ENCODE measurements at regions not wholly inside any gene's neighbourhood (a gene's known extent, or its start where the extent isn't known, plus 50 kb on each side); places are given as distances from the start of the nearest gene placed in this dataset.

DNA sequence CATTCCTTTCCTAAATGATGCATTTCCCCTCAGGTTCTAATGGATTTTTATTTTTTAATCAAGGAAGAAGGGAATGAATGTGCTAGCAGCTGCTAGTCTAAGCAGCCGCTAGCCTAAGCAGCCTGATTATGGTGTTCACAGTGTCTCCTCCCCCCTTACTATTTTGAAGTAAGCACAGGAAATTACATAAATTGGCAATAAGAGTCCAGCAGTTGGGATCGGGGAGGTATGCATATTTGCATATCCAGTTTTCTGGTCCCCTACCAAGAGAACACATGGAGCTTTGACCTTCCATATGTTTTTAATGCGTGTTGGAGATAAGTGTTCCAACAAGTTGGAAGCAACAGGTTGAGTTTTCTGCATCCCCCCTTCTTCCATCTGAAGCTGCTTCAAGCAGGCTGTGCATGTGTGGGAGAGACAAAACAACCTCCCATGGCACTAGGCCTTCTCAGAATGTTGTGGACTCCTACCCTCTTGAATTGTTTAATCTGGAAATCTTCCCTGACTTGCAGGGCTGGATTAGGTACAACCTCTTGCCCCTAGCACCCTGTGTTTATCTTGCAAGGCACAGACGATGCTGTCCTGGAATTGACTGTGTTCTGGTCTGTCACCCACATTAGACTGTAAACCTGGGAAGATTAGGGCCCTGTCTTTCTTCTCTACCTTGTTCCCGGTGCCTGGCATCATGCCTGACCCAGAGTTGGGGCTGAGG, 124.8 kb upstream of the LRIG1 start:
- TF ChIP-seq, protein P1, sequence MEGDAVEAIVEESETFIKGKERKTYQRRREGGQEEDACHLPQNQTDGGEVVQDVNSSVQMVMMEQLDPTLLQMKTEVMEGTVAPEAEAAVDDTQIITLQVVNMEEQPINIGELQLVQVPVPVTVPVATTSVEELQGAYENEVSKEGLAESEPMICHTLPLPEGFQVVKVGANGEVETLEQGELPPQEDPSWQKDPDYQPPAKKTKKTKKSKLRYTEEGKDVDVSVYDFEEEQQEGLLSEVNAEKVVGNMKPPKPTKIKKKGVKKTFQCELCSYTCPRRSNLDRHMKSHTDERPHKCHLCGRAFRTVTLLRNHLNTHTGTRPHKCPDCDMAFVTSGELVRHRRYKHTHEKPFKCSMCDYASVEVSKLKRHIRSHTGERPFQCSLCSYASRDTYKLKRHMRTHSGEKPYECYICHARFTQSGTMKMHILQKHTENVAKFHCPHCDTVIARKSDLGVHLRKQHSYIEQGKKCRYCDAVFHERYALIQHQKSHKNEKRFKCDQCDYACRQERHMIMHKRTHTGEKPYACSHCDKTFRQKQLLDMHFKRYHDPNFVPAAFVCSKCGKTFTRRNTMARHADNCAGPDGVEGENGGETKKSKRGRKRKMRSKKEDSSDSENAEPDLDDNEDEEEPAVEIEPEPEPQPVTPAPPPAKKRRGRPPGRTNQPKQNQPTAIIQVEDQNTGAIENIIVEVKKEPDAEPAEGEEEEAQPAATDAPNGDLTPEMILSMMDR (IDR thresholded peaks at IDR 0.05 in 8 of 11, conservative IDR thresholded peaks at IDR 0.05 in 3 of 11): no peak
- TF ChIP-seq POLR2A (IDR thresholded peaks at IDR 0.05): no peak

Measured in spleen (tissue), 7 donors.